ENCODE measurements at regions not wholly inside any gene's neighbourhood (a gene's known extent, or its start where the extent isn't known, plus 50 kb on each side); places are given as distances from the start of the nearest gene placed in this dataset.

GRCh38 chr7:132656846-132657776, 80.8 kb upstream of the PLXNA4 start:
- TF ChIP-seq RARB (CRISPR knock-in tag; IDR thresholded peaks at IDR 0.05) (no peak), TCF4 (CRISPR knock-in tag; IDR thresholded peaks at IDR 0.05; ENCODE audit: borderline replicate concordance) (no peak), CSDC2 (CRISPR knock-in tag; IDR thresholded peaks at IDR 0.05) (no peak), PPARA (CRISPR knock-in tag; IDR thresholded peaks at IDR 0.05; ENCODE audit: borderline replicate concordance) (no peak)
- TF ChIP-seq, protein P1, sequence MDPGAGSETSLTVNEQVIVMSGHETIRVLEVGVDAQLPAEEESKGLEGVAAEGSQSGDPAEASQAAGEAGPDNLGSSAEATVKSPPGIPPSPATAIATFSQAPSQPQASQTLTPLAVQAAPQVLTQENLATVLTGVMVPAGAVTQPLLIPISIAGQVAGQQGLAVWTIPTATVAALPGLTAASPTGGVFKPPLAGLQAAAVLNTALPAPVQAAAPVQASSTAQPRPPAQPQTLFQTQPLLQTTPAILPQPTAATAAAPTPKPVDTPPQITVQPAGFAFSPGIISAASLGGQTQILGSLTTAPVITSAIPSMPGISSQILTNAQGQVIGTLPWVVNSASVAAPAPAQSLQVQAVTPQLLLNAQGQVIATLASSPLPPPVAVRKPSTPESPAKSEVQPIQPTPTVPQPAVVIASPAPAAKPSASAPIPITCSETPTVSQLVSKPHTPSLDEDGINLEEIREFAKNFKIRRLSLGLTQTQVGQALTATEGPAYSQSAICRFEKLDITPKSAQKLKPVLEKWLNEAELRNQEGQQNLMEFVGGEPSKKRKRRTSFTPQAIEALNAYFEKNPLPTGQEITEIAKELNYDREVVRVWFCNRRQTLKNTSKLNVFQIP (CRISPR knock-in tag; IDR thresholded peaks at IDR 0.05; ENCODE audit: borderline replicate concordance, low read depth), result no peak
- TF ChIP-seq, protein P2, sequence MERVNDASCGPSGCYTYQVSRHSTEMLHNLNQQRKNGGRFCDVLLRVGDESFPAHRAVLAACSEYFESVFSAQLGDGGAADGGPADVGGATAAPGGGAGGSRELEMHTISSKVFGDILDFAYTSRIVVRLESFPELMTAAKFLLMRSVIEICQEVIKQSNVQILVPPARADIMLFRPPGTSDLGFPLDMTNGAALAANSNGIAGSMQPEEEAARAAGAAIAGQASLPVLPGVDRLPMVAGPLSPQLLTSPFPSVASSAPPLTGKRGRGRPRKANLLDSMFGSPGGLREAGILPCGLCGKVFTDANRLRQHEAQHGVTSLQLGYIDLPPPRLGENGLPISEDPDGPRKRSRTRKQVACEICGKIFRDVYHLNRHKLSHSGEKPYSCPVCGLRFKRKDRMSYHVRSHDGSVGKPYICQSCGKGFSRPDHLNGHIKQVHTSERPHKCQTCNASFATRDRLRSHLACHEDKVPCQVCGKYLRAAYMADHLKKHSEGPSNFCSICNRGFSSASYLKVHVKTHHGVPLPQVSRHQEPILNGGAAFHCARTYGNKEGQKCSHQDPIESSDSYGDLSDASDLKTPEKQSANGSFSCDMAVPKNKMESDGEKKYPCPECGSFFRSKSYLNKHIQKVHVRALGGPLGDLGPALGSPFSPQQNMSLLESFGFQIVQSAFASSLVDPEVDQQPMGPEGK (CRISPR knock-in tag; IDR thresholded peaks at IDR 0.05; ENCODE audit: borderline replicate concordance), result no peak
